Suprapubic skin (tissue), 4 donors: ENCODE measurements at regions not wholly inside any gene's neighbourhood (a gene's known extent, or its start where the extent isn't known, plus 50 kb on each side); places are given as distances from the start of the nearest gene placed in this dataset.

Experiments
- DNase-seq, 2 donors: peaks; one replicate each; pipeline ENCODE4 v3.0.0-alpha.2; 2019; ENCODE audit warnings: low spot score in 2 of 2
- H3K27ac ChIP-seq: fragments of 200-600 bp; sonication (generic); one replicate; pipeline ENCODE4 v1.5.1; 2019
- H3K27me3 ChIP-seq: fragments of 200-600 bp; sonication (generic); one replicate; pipeline ENCODE4 v1.5.1; 2019
- H3K36me3 ChIP-seq: fragments of 200-600 bp; sonication (generic); one replicate; pipeline ENCODE4 v1.5.1; 2019
- H3K4me1 ChIP-seq: fragments of 200-600 bp; sonication (generic); one replicate; pipeline ENCODE4 v1.5.1; 2019
- H3K4me3 ChIP-seq: fragments of 200-600 bp; sonication (generic); one replicate; pipeline ENCODE4 v1.5.1; 2019; ENCODE audit warnings: mild to moderate bottlenecking
- H3K9me3 ChIP-seq: fragments of 200-600 bp; sonication (generic); one replicate; pipeline ENCODE4 v1.5.1; 2019
- CTCF ChIP-seq, 2 donors: fragments of 200-600 bp in 1 of 2; fragments of 450-650 bp in 1 of 2; sonication (generic) in 1 of 2; IDR thresholded peaks; one replicate each; pipeline ENCODE4 v1.5.1; 2016 to 2019; ENCODE audit warnings: antibody characterized with exemption in 2 of 2, mild to moderate bottlenecking in 1 of 2, moderate library complexity in 1 of 2
- EP300 ChIP-seq: sonication (generic); formaldehyde crosslinking; IDR thresholded peaks from one replicate; pipeline ENCODE4 v1.6.1; 2017; ENCODE audit warnings: antibody characterized with exemption
- POLR2A ChIP-seq, 2 donors: fragments of 450-650 bp; IDR thresholded peaks; one replicate each; pipeline ENCODE4 v1.6.1; 2017; ENCODE audit warnings: antibody characterized with exemption in 2 of 2, mild to moderate bottlenecking in 2 of 2, moderate library complexity in 2 of 2
- POLR2AphosphoS5 ChIP-seq, 3 donors: sonication (generic); formaldehyde crosslinking; IDR thresholded peaks; one replicate each; pipeline ENCODE4 v1.6.1; 2017; ENCODE audit warnings: antibody characterized with exemption in 3 of 3
- WGBS: methylation state at CpG from one replicate; pipeline ENCODE4 v1.1.5; 2018; 5-methylcytosine and 5-hydroxymethylcytosine counted together

GRCh38 chr3:194769020-194769643 is 83.4 kb downstream of the FAM43A start:
- Histone ChIP-seq H3K36me3 (no peaks in the 10 kb centered on the region), H3K4me1 (peaks cover 39% of the 10 kb centered on the region), H3K27me3 (no peaks in the 10 kb centered on the region), H3K9me3 (no peaks in the 10 kb centered on the region), H3K27ac (no peak overlapping the region), H3K4me3 (peak overlapping the region; percentile 44)
- DNase-seq, result peak; percentile 96 to 97
- WGBS, result 3% methylated on average over 15 of the region's 16 CpGs
- no peak for TF ChIP-seq POLR2AphosphoS5 (IDR thresholded peaks at IDR 0.05)
- TF ChIP-seq CTCF (IDR thresholded peaks at IDR 0.05), result no peak
- no peak for TF ChIP-seq POLR2A (IDR thresholded peaks at IDR 0.05)
- no peak for TF ChIP-seq EP300

GRCh38 chr3:194772241-194773000 is 86.7 kb downstream of the FAM43A start:
- Histone ChIP-seq H3K36me3 (no peaks in the 10 kb centered on the region), H3K27ac (no peak overlapping the region), H3K4me3 (no peak overlapping the region), H3K9me3 (no peaks in the 10 kb centered on the region), H3K4me1 (peaks cover 49% of the 10 kb centered on the region), H3K27me3 (no peaks in the 10 kb centered on the region)
- DNase-seq, result no peak
- TF ChIP-seq POLR2A (IDR thresholded peaks at IDR 0.05) (no peak), POLR2AphosphoS5 (IDR thresholded peaks at IDR 0.05) (no peak)
- 49% methylated on average over 13 of the region's 13 CpGs for WGBS

- TF ChIP-seq POLR2AphosphoS5 (IDR thresholded peaks at IDR 0.05), result peak in 1 of 3 donors; percentile 46
- TF ChIP-seq EP300, result no peak
- TF ChIP-seq POLR2A (IDR thresholded peaks at IDR 0.05), result no peak
- TF ChIP-seq CTCF (IDR thresholded peaks at IDR 0.05), result no peak
- H3K4me3 ChIP-seq, result no peak overlapping the region
- no peaks in the 10 kb centered on the region for H3K27me3 ChIP-seq
- no peaks in the 10 kb centered on the region for H3K36me3 ChIP-seq
- peak overlapping the region; percentile 67 for H3K27ac ChIP-seq
- 14% methylated on average over 5 of the region's 5 CpGs for whole genome bisulfite sequencing
- peak in 1 of 2 donors; percentile 79 for DNase-seq
- H3K4me1 ChIP-seq, result peaks cover 49% of the 10 kb centered on the region
- H3K9me3 ChIP-seq, result no peaks in the 10 kb centered on the region
Observed at GRCh38 chr3:194773216-194773615, 87.5 kb downstream of the FAM43A start.

GRCh38 chr3:194773771-194774455 is 88.2 kb downstream of the FAM43A start:
- no peak for DNase-seq

GRCh38 chr3:194775266-194775665 is 89.6 kb downstream of the FAM43A start:
- WGBS, result 57% methylated on average over 3 of the region's 3 CpGs
- Histone ChIP-seq H3K27ac (no peak overlapping the region), H3K4me1 (peaks cover 39% of the 10 kb centered on the region), H3K36me3 (no peaks in the 10 kb centered on the region), H3K4me3 (no peak overlapping the region), H3K9me3 (no peaks in the 10 kb centered on the region), H3K27me3 (no peaks in the 10 kb centered on the region)
- DNase-seq, result no peak
- TF ChIP-seq CTCF (IDR thresholded peaks at IDR 0.05) (no peak), EP300 (no peak), POLR2A (IDR thresholded peaks at IDR 0.05) (no peak), POLR2AphosphoS5 (IDR thresholded peaks at IDR 0.05) (no peak)

More at GRCh38 chr3:194773771-194774455, 88.2 kb downstream of the FAM43A start:
- no peak overlapping the region for H3K4me3 ChIP-seq
- no peaks in the 10 kb centered on the region for H3K27me3 ChIP-seq
- H3K36me3 ChIP-seq, result no peaks in the 10 kb centered on the region
- peak overlapping the region; percentile 67 for H3K27ac ChIP-seq
- peaks cover 44% of the 10 kb centered on the region for H3K4me1 ChIP-seq
- 72% methylated on average over 5 of the region's 5 CpGs for WGBS
- TF ChIP-seq CTCF (IDR thresholded peaks at IDR 0.05), result no peak
- no peak for TF ChIP-seq POLR2A (IDR thresholded peaks at IDR 0.05)
- TF ChIP-seq POLR2AphosphoS5 (IDR thresholded peaks at IDR 0.05), result no peak
- TF ChIP-seq EP300, result no peak
- no peaks in the 10 kb centered on the region for H3K9me3 ChIP-seq
